ENCODE measurements at regions not wholly inside any gene's neighbourhood (a gene's known extent, or its start where the extent isn't known, plus 50 kb on each side); places are given as distances from the start of the nearest gene placed in this dataset.

DNA sequence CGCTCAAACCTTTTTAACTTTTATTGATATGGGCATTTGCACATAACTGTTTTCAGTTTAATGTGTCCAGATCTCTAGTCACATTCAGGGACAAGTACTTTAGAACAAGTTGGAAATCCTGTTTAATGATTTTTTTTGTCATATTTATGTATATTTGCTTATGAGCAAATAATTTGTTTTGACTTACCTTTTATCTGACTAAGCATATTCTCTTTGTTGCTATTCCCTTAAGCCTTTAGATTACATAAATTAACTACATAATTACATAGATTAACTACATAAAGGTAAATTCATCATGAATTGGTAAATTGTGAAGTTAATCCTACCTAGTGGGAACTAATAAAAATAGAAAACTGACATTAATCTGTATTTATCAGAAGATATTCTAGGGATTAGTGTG is 523.5 kb upstream of the MAN1A1 start:
- H3K9me3 ChIP-seq (ENCODE audit: control insufficient read depth, low read depth, low read length): no peaks in the 10 kb centered on the region
- no CpG with 5 or more reads among the region's 1 CpG for WGBS (ENCODE audit: extremely low coverage, insufficient read length, low lambda C conversion rate)
- no peak overlapping the region for H3K4ac ChIP-seq (ENCODE audit: low read depth, low read length)
- no peaks in the 10 kb centered on the region for H3K36me3 Mint-ChIP-seq (ENCODE audit: insufficient read depth in 1 of 3, low read depth in 3 of 3)
- TF ChIP-seq, protein P1, sequence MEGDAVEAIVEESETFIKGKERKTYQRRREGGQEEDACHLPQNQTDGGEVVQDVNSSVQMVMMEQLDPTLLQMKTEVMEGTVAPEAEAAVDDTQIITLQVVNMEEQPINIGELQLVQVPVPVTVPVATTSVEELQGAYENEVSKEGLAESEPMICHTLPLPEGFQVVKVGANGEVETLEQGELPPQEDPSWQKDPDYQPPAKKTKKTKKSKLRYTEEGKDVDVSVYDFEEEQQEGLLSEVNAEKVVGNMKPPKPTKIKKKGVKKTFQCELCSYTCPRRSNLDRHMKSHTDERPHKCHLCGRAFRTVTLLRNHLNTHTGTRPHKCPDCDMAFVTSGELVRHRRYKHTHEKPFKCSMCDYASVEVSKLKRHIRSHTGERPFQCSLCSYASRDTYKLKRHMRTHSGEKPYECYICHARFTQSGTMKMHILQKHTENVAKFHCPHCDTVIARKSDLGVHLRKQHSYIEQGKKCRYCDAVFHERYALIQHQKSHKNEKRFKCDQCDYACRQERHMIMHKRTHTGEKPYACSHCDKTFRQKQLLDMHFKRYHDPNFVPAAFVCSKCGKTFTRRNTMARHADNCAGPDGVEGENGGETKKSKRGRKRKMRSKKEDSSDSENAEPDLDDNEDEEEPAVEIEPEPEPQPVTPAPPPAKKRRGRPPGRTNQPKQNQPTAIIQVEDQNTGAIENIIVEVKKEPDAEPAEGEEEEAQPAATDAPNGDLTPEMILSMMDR (conservative IDR thresholded peaks at IDR 0.05): no peak
- no peaks in the 10 kb centered on the region for H3K9me3 Mint-ChIP-seq
- H3K23ac ChIP-seq (ENCODE audit: insufficient read length, low read depth, low read length): no peak overlapping the region
- H3K4me3 Mint-ChIP-seq: no peak overlapping the region
- no peaks in the 10 kb centered on the region for H3K79me1 ChIP-seq (ENCODE audit: insufficient read depth, low read depth, low read length, poor library complexity, severe bottlenecking)
- no peaks in the 10 kb centered on the region for H3K27me3 ChIP-seq (ENCODE audit: insufficient read depth, low read length)
- H3K56ac ChIP-seq (ENCODE audit: insufficient read length, low read depth, low read length): no peak overlapping the region
- no peak overlapping the region for H2BK15ac ChIP-seq (ENCODE audit: low read depth, low read length)
- H3K14ac ChIP-seq (ENCODE audit: insufficient read depth, low read length): no peak overlapping the region
- H4K91ac ChIP-seq (ENCODE audit: insufficient read length, low read depth, low read length): no peak overlapping the region
- no peak overlapping the region for H4K8ac ChIP-seq (replicated peaks; ENCODE audit: insufficient read length, low read depth, low read length)
- no peak overlapping the region for H3K4me2 ChIP-seq (ENCODE audit: insufficient read depth, insufficient read length, low read length)
- no peak overlapping the region for H2BK5ac ChIP-seq (ENCODE audit: insufficient read length, low read length)
- no peaks in the 10 kb centered on the region for H3K4me1 ChIP-seq (ENCODE audit: insufficient read depth, low read length)
- H4K20me1 ChIP-seq (ENCODE audit: control insufficient read depth, insufficient read depth, insufficient read length): no peaks in the 10 kb centered on the region
- no peak overlapping the region for H2BK120ac ChIP-seq (ENCODE audit: low read depth, low read length, poor library complexity, severe bottlenecking)
- no peaks in the 10 kb centered on the region for H3K4me1 Mint-ChIP-seq
- no peak overlapping the region for H2AFZ ChIP-seq (ENCODE audit: low read length)
- H2BK20ac ChIP-seq (ENCODE audit: low read depth, low read length, poor library complexity, severe bottlenecking): no peak overlapping the region
- H3K27me3 Mint-ChIP-seq (ENCODE audit: low read depth): no peaks in the 10 kb centered on the region
- no peak overlapping the region for H3K18ac ChIP-seq (ENCODE audit: insufficient read length, low read depth, low read length)
- no peak overlapping the region for H4K5ac ChIP-seq (ENCODE audit: insufficient read length, low read depth, low read length)
- no peak for DNase-seq
- H2BK12ac ChIP-seq (ENCODE audit: insufficient read length, low read depth, low read length): no peak overlapping the region
- no peak overlapping the region for H3T11ph ChIP-seq (ENCODE audit: low read length)
- no peaks in the 10 kb centered on the region for H3K23me2 ChIP-seq (ENCODE audit: insufficient read length, low read depth, low read length, poor library complexity, severe bottlenecking)
- no peak overlapping the region for H3K9ac ChIP-seq (ENCODE audit: extremely low read depth, insufficient read length, low read length)
- no peak overlapping the region for H3K27ac Mint-ChIP-seq
- no peak overlapping the region for H3K27ac ChIP-seq (ENCODE audit: insufficient read length, low read depth, low read length)
- no peaks in the 10 kb centered on the region for H3K79me2 ChIP-seq (ENCODE audit: insufficient read depth, low read length)
- H2AK5ac ChIP-seq (ENCODE audit: insufficient read length, low read length): no peak overlapping the region

Data from H9 (cell line).